HepG2 (cell line): ENCODE measurements at regions not wholly inside any gene's neighbourhood (a gene's known extent, or its start where the extent isn't known, plus 50 kb on each side); places are given as distances from the start of the nearest gene placed in this dataset.

Experiments used
- DPF2 ChIP-seq: sonication (generic); formaldehyde crosslinking; IDR thresholded peaks from 2 replicates; pipeline ENCODE4 v1.4.0; 2020; ENCODE audit warnings: mild to moderate bottlenecking, low read depth, missing genetic modification reagents, borderline replicate concordance
- GTF2F1 ChIP-seq: fragments of 150-350 bp; IDR thresholded peaks from 2 replicates; pipeline ENCODE4 v1.6.1; 2014; ENCODE audit warnings: low read length
- IKZF4 ChIP-seq: sonication (generic); formaldehyde crosslinking; IDR thresholded peaks from 2 replicates; pipeline ENCODE4 v1.5.1; 2020; ENCODE audit warnings: borderline replicate concordance, mild to moderate bottlenecking, low read depth, missing genetic modification reagents; ENCODE audit errors: not compliant biosample characterization
- KDM4B ChIP-seq: sonication (generic); formaldehyde crosslinking; IDR thresholded peaks from 2 replicates; pipeline ENCODE4 v1.4.0; 2020; ENCODE audit warnings: missing genetic modification reagents
- MTA1 ChIP-seq: sonication (generic); formaldehyde crosslinking; IDR thresholded peaks from 2 replicates; pipeline ENCODE4 v1.4.0; 2020; ENCODE audit warnings: missing genetic modification reagents, mild to moderate bottlenecking, borderline replicate concordance
- MXD4 ChIP-seq: IDR thresholded peaks from 2 replicates; pipeline ENCODE4 v1.6.1; 2016; ENCODE audit warnings: mild to moderate bottlenecking, missing biosample characterization, missing genetic modification reagents
- NCOA5 ChIP-seq: sonication (generic); formaldehyde crosslinking; IDR thresholded peaks from 2 replicates; pipeline ENCODE4 v1.4.0; 2020; ENCODE audit warnings: missing genetic modification reagents
- NFYC ChIP-seq: IDR thresholded peaks from 2 replicates; pipeline ENCODE4 v1.6.1; 2016; ENCODE audit warnings: missing genetic modification reagents, missing compliant biosample characterization
- REXO4 ChIP-seq: sonication (generic); formaldehyde crosslinking; IDR thresholded peaks from 2 replicates; pipeline ENCODE4 v1.8.0; 2022; ENCODE audit warnings: missing genetic modification reagents, mild to moderate bottlenecking, borderline replicate concordance
- RNF219 ChIP-seq: sonication (generic); formaldehyde crosslinking; IDR thresholded peaks from 2 replicates; pipeline ENCODE4 v1.5.0; 2020; ENCODE audit warnings: mild to moderate bottlenecking, missing genetic modification reagents
- SOX13 ChIP-seq, 3 experiments: fragments of 450-650 bp in 1 of 3; sonication (generic) in 1 of 3; formaldehyde crosslinking in 1 of 3; IDR thresholded peaks in 2 of 3; conservative IDR thresholded peaks in 1 of 3; 2 replicates each; pipeline versions ENCODE4 v1.5.0 to v1.6.1; 2016 to 2020; ENCODE audit warnings: antibody characterized with exemption in 1 of 3, mild to moderate bottlenecking in 1 of 3, missing compliant biosample characterization in 1 of 3, missing genetic modification reagents in 1 of 3, moderate library complexity in 1 of 3
- TRIM24 ChIP-seq: sonication (generic); formaldehyde crosslinking; IDR thresholded peaks from 2 replicates; pipeline ENCODE4 v1.8.0; 2022; ENCODE audit warnings: mild to moderate bottlenecking, missing genetic modification reagents
- UBTF ChIP-seq: sonication (generic); formaldehyde crosslinking; IDR thresholded peaks from 2 replicates; pipeline ENCODE4 v1.4.0; 2020; ENCODE audit warnings: mild to moderate bottlenecking, missing genetic modification reagents
- ZEB1 ChIP-seq: IDR thresholded peaks from 2 replicates; pipeline ENCODE4 v1.6.1; 2012; ENCODE audit warnings: mild to moderate bottlenecking, low read depth, inconsistent platforms; ENCODE audit not compliant: insufficient replicate concordance
- ZNF207 ChIP-seq: fragments of 450-650 bp; IDR thresholded peaks from 2 replicates; pipeline ENCODE4 v1.6.1; 2016; ENCODE audit warnings: antibody characterized with exemption, borderline replicate concordance
- ZNF30 ChIP-seq: sonication (generic); formaldehyde crosslinking; IDR thresholded peaks from 2 replicates; pipeline ENCODE4 v1.5.0; 2020; ENCODE audit warnings: mild to moderate bottlenecking, missing genetic modification reagents
- ZNF354B ChIP-seq: sonication (generic); formaldehyde crosslinking; IDR thresholded peaks from 2 replicates; pipeline ENCODE4 v1.8.0; 2022; ENCODE audit warnings: mild to moderate bottlenecking, missing genetic modification reagents
- ZNF546 ChIP-seq: sonication (generic); formaldehyde crosslinking; conservative IDR thresholded peaks from 2 replicates; pipeline ENCODE4 v1.8.1; 2023; ENCODE audit warnings: mild to moderate bottlenecking, missing genetic modification reagents
- ZNF589 ChIP-seq: sonication (generic); formaldehyde crosslinking; conservative IDR thresholded peaks from 2 replicates; pipeline ENCODE4 v1.8.0; 2022; ENCODE audit warnings: mild to moderate bottlenecking, moderate library complexity, missing genetic modification reagents
- ZNF652 ChIP-seq: IDR thresholded peaks from 2 replicates; pipeline ENCODE4 v1.6.1; 2016; ENCODE audit warnings: low read depth, borderline replicate concordance
- ZNF7 ChIP-seq: IDR thresholded peaks from 2 replicates; pipeline ENCODE4 v1.6.1; 2016; ENCODE audit warnings: missing biosample characterization, missing genetic modification reagents
- ZNF703 ChIP-seq: sonication (generic); formaldehyde crosslinking; IDR thresholded peaks from 2 replicates; pipeline ENCODE4 v1.5.1; 2020; ENCODE audit warnings: missing genetic modification reagents, mild to moderate bottlenecking, moderate library complexity, borderline replicate concordance
- ZNF766 ChIP-seq: sonication (generic); formaldehyde crosslinking; IDR thresholded peaks from 2 replicates; pipeline ENCODE4 v1.5.0; 2020; ENCODE audit warnings: missing genetic modification reagents, borderline replicate concordance
- TF ChIP-seq, protein P1 (sequence below): sonication (generic); formaldehyde crosslinking; IDR thresholded peaks from 2 replicates; pipeline ENCODE4 v1.4.0; 2020; ENCODE audit warnings: low read depth, mild to moderate bottlenecking, missing genetic modification reagents

DNA sequence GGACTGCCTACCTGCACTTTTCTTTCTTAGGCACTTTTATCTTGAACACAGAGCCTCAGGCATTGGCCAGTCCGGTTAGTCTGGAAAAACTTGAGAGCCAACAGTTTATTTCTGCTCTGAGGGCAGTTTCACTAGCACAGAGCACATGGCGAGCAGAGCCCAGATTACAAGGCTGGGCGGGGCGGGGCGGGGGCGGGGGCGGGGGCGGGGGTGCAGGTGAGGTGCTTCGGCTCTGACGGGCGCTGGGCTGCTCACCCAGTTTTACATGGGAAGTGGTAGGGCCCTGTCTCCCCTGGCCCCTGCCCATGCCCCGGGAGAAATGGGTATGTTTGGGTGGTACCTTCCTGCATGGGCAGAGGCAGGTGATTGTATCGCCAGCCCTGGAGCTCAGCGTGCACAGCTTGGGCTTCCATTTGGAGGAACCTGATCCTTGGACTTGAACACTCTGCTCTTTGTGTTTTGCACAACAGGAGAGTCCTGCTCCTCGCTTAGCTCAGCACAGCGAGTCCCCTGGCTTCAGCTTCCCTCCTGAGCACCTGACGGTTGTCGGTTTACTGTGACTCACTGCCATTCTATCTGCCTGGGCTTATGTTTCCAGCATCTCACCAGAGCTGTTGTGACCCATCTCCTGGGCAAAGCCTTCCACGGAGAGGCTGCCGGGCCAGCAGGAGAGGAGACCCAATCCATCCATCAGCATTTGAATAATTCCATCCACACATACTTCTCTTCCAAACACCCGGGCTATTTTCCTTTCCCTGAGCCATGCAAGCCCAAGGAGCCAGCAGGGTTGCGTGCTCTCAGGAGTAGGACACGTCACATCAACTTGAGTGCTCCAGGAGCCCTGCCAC, 108.5 kb downstream of the ARF6 start (continued):
- TF ChIP-seq ZNF589, result no peak
- TF ChIP-seq ZNF766 (CRISPR knock-in tag), result no peak
- TF ChIP-seq ZNF546 (CRISPR knock-in tag), result 0 out of 2 replicates have a peak, but pooled peaks have one; percentile 37
- peak; percentile 63 for TF ChIP-seq ZEB1
- TF ChIP-seq DPF2 (CRISPR knock-in tag), result no peak
- no peak for TF ChIP-seq NCOA5 (CRISPR knock-in tag)
- TF ChIP-seq NFYC (CRISPR knock-in tag), result no peak
- peak; percentile 65 for TF ChIP-seq UBTF (CRISPR knock-in tag)
- no peak for TF ChIP-seq RNF219 (CRISPR knock-in tag)
- no peak for TF ChIP-seq ZNF652
- no peak for TF ChIP-seq MXD4 (CRISPR knock-in tag)
- TF ChIP-seq KDM4B (CRISPR knock-in tag), result peak; percentile 21; the same call in 1 of the 2 replicates
- TF ChIP-seq REXO4 (CRISPR knock-in tag), result no peak
- no peak for TF ChIP-seq GTF2F1
- no peak for TF ChIP-seq ZNF7 (CRISPR knock-in tag)
- TF ChIP-seq TRIM24, result no peak
- TF ChIP-seq ZNF30 (CRISPR knock-in tag), result 0 out of 2 replicates have a peak, but pooled peaks have one; percentile 48
- no peak for TF ChIP-seq MTA1 (CRISPR knock-in tag)
- no peak for TF ChIP-seq SOX13 (IDR thresholded peaks at IDR 0.05)
- 0 out of 4 replicates have a peak, but pooled peaks of 1 of the 2 experiments have one; percentile 28 for TF ChIP-seq SOX13 (CRISPR knock-in tag; conservative IDR thresholded peaks at IDR 0.05 in 1 of 2, IDR thresholded peaks at IDR 0.05 in 1 of 2)
- no peak for TF ChIP-seq IKZF4 (CRISPR knock-in tag)
- no peak for TF ChIP-seq ZNF207
- no peak for TF ChIP-seq ZNF703 (CRISPR knock-in tag)
- TF ChIP-seq ZNF354B (CRISPR knock-in tag), result no peak
- TF ChIP-seq, protein P1, sequence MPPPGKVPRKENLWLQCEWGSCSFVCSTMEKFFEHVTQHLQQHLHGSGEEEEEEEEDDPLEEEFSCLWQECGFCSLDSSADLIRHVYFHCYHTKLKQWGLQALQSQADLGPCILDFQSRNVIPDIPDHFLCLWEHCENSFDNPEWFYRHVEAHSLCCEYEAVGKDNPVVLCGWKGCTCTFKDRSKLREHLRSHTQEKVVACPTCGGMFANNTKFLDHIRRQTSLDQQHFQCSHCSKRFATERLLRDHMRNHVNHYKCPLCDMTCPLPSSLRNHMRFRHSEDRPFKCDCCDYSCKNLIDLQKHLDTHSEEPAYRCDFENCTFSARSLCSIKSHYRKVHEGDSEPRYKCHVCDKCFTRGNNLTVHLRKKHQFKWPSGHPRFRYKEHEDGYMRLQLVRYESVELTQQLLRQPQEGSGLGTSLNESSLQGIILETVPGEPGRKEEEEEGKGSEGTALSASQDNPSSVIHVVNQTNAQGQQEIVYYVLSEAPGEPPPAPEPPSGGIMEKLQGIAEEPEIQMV (CRISPR knock-in tag), result no peak; the same call in 1 of the 2 replicates
